PC-3 (cell line): ENCODE measurements at regions not wholly inside any gene's neighbourhood (a gene's known extent, or its start where the extent isn't known, plus 50 kb on each side); places are given as distances from the start of the nearest gene placed in this dataset.

Experiments used
- CTCF ChIP-seq: fragments of 300-600 bp; sonication (generic); conservative IDR thresholded peaks from 2 replicates; pipeline ENCODE4 v1.5.1; 2017; ENCODE audit warnings: antibody characterized with exemption, low read depth, mild to moderate bottlenecking, low read length
- EZH2phosphoT487 ChIP-seq: fragments of 300-600 bp; sonication (generic); IDR thresholded peaks from 2 replicates; pipeline ENCODE4 v1.6.1; 2018; ENCODE audit warnings: mild to moderate bottlenecking, antibody characterized with exemption, low read length, borderline replicate concordance

- no peak for TF ChIP-seq EZH2phosphoT487
- TF ChIP-seq CTCF: no peak
Observed at GRCh38 chr12:62190689-62191490, 69.3 kb upstream of the USP15 start.
